ENCODE measurements at regions not wholly inside any gene's neighbourhood (a gene's known extent, or its start where the extent isn't known, plus 50 kb on each side); places are given as distances from the start of the nearest gene placed in this dataset.

- Histone ChIP-seq H3K27ac (ENCODE audit: extremely low read depth, low read depth, low read length) (no peak overlapping the region), H3K9me1 (ENCODE audit: control insufficient read depth, insufficient read depth, low read length) (no peaks in the 10 kb centered on the region), H3K9ac (ENCODE audit: insufficient read depth in 1 of 2, low read depth in 2 of 2, low read length in 2 of 2) (no peak overlapping the region), H3K79me2 (ENCODE audit: control insufficient read depth, insufficient read depth, low read length) (no peaks in the 10 kb centered on the region), H3K27me3 (ENCODE audit: control insufficient read depth in 2 of 2, insufficient read depth in 2 of 2, low read length in 2 of 2) (no peaks in the 10 kb centered on the region), H3K4me1 (replicated peaks in 1 of 2; ENCODE audit: control insufficient read depth in 2 of 2, insufficient read depth in 2 of 2, low read length in 2 of 2) (no peaks in the 10 kb centered on the region), H3K4me2 (ENCODE audit: insufficient read depth, low read length) (no peak overlapping the region), H3K4me3 (no peak overlapping the region), H3K9me3 (replicated peaks; ENCODE audit: control insufficient read depth, insufficient read depth, low read depth, low read length) (no peaks in the 10 kb centered on the region; the same call in 1 of the 2 replicates), H2AFZ (ENCODE audit: low read depth, low read length) (no peak overlapping the region), H4K20me1 (replicated peaks; ENCODE audit: control insufficient read depth, insufficient read depth, low read length) (no peaks in the 10 kb centered on the region), H3K36me3 (ENCODE audit: control insufficient read depth, insufficient read depth, low read length) (no peaks in the 10 kb centered on the region)
- TF ChIP-seq RBM25 (IDR thresholded peaks at IDR 0.05; ENCODE audit: low read depth, low read length, severe bottlenecking) (no peak), ADNP (tag; IDR thresholded peaks at IDR 0.05) (no peak), EP300 (IDR thresholded peaks at IDR 0.05; ENCODE audit: low read length) (no peak), ZNF324 (CRISPR knock-in tag; IDR thresholded peaks at IDR 0.05) (no peak), ZNF316 (IDR thresholded peaks at IDR 0.05) (no peak), POLR2G (IDR thresholded peaks at IDR 0.05; ENCODE audit: low read depth, low read length) (no peak), NR3C1 (CRISPR knock-in tag; IDR thresholded peaks at IDR 0.05) (no peak), AFF4 (CRISPR knock-in tag; IDR thresholded peaks at IDR 0.05) (no peak), ELF2 (CRISPR knock-in tag; IDR thresholded peaks at IDR 0.05) (no peak), TOE1 (IDR thresholded peaks at IDR 0.05; ENCODE audit: borderline replicate concordance) (no peak), TOE1 (CRISPR knock-in tag; IDR thresholded peaks at IDR 0.05; ENCODE audit: borderline replicate concordance, low read depth) (no peak), NFRKB (IDR thresholded peaks at IDR 0.05; ENCODE audit: low read depth) (no peak), SNAPC5 (CRISPR knock-in tag; IDR thresholded peaks at IDR 0.05) (no peak), RNF219 (CRISPR knock-in tag; IDR thresholded peaks at IDR 0.05) (no peak), ZBED1 (IDR thresholded peaks at IDR 0.05) (no peak), ZBTB7A (IDR thresholded peaks at IDR 0.05; ENCODE audit: borderline replicate concordance, control insufficient read depth, low read depth, low read length) (no peak), PYGO2 (tag; IDR thresholded peaks at IDR 0.05) (no peak), ZNF175 (CRISPR knock-in tag; IDR thresholded peaks at IDR 0.05; ENCODE audit: low read depth) (no peak)
- intact Hi-C loops (cut with micrococcal nuclease) (no loop called here), in situ Hi-C loops (cut with MboI) (no loop called here)
- CTCF ChIA-PET (ENCODE audit: low intra/inter-chr PET ratio): no interaction called here
- FAIRE-seq (no peak), ATAC-seq (no peak), DNase-seq (ENCODE audit: extremely low read depth in 1 of 4, low spot score in 3 of 4) (no peak)
- 3% methylated on average over 7 of the region's 7 CpGs for WGBS (ENCODE audit: insufficient coverage, low coverage, missing lambda C conversion rate)
- POLR2A ChIA-PET: no interaction called here
- no TSS peak for BruUV-seq (replicated peaks)
Observed at GRCh38 chr1:232138044-232138443, 491.9 kb downstream of the SIPA1L2 start.

Measured in K562 (cell line).